BJ (cell line): ENCODE measurements at regions not wholly inside any gene's neighbourhood (a gene's known extent, or its start where the extent isn't known, plus 50 kb on each side); places are given as distances from the start of the nearest gene placed in this dataset.

ENCODE experiments used
- CTCF ChIA-PET: fragments of 350-600 bp; formaldehyde crosslinking; extraction: SDS; loops from one replicate; lab custom pipeline; 2021; ENCODE audit warnings: antibody characterized with exemption, inconsistent platforms; lab: Yijun Ruan, JAX
- POLR2A ChIA-PET: fragments of 300-600 bp; sonication (Branson Sonifier 250); formaldehyde crosslinking; extraction: SDS; loops from one replicate; lab custom pipeline; 2021; ENCODE audit warnings: antibody characterized with exemption; lab: Charles Lee
- DNase-seq: peaks from one replicate; pipeline ENCODE4 v3.0.0-alpha.2; 2011; ENCODE audit warnings: low read depth
- H3K27me3 ChIP-seq: 2 replicates; pipeline ENCODE4 v1.6.0; 2011; ENCODE audit warnings: low read length; ENCODE audit not compliant: control insufficient read depth, insufficient read depth
- H3K36me3 ChIP-seq: 2 replicates; pipeline ENCODE4 v1.5.1; 2011; ENCODE audit warnings: low read length; ENCODE audit not compliant: control insufficient read depth, insufficient read depth
- H3K4me3 ChIP-seq: 2 replicates; pipeline ENCODE4 v1.5.1; 2011; ENCODE audit warnings: low read depth, mild to moderate bottlenecking, control low read depth, low read length
- CTCF ChIP-seq: IDR thresholded peaks from 2 replicates; pipeline ENCODE4 v1.5.1; 2011; ENCODE audit warnings: low read depth, mild to moderate bottlenecking, control low read depth, inconsistent platforms, low read length, moderate library complexity; ENCODE audit not compliant: insufficient read depth

- no peak for TF ChIP-seq CTCF
- Histone ChIP-seq H3K4me3 (no peak overlapping the region), H3K27me3 (no peaks in the 10 kb centered on the region), H3K36me3 (no peaks in the 10 kb centered on the region)
- CTCF ChIA-PET, result no interaction called here
- POLR2A ChIA-PET, result no interaction called here
- DNase-seq, result no peak
Observed at GRCh38 chr18:76231402-76231801, 263.6 kb downstream of the ZNF516 start.

- POLR2A ChIA-PET, result no interaction called here
- no peak overlapping the region for H3K4me3 ChIP-seq
- no peak for TF ChIP-seq CTCF
- no peaks in the 10 kb centered on the region for H3K27me3 ChIP-seq
- CTCF ChIA-PET, result no interaction called here
- no peak for DNase-seq
- H3K36me3 ChIP-seq, result no peaks in the 10 kb centered on the region
Observed at GRCh38 chr18:76230791-76231190, 264.3 kb downstream of the ZNF516 start.

- ChIA-PET POLR2A (interaction anchor here (0.6 kb wide), 1 partner anchor 119 kb away, joined by 3 read pairs; no protein-coding TSS in a partner anchor), CTCF (interaction anchor here (0.7 kb wide), 1 partner anchor 152 kb away, joined by 3 read pairs; no protein-coding TSS in a partner anchor)
- DNase-seq, result no peak
- Histone ChIP-seq H3K36me3 (no peaks in the 10 kb centered on the region), H3K27me3 (no peaks in the 10 kb centered on the region), H3K4me3 (no peak overlapping the region)
- TF ChIP-seq CTCF, result no peak
Observed at GRCh38 chr18:76228716-76229115, 266.3 kb downstream of the ZNF516 start.

- Histone ChIP-seq H3K27me3 (no peaks in the 10 kb centered on the region), H3K36me3 (no peaks in the 10 kb centered on the region), H3K4me3 (no peak overlapping the region)
- CTCF ChIA-PET, result no interaction called here
- POLR2A ChIA-PET, result no interaction called here
- DNase-seq, result no peak
- no peak for TF ChIP-seq CTCF
Observed at GRCh38 chr18:76227759-76228158, 267.3 kb downstream of the ZNF516 start.

GRCh38 chr18:76223403-76223802 is 271.6 kb downstream of the ZNF516 start:
- no peak for DNase-seq
- Histone ChIP-seq H3K36me3 (no peaks in the 10 kb centered on the region), H3K27me3 (no peaks in the 10 kb centered on the region), H3K4me3 (no peak overlapping the region)
- CTCF ChIA-PET, result no interaction called here
- TF ChIP-seq CTCF, result no peak
- POLR2A ChIA-PET, result no interaction called here
